Caco-2 (cell line): ENCODE measurements at regions not wholly inside any gene's neighbourhood (a gene's known extent, or its start where the extent isn't known, plus 50 kb on each side); places are given as distances from the start of the nearest gene placed in this dataset.

ENCODE experiments used
- BruUV-seq: library from RNA; stranded (reverse); fragments of 400-500 nt; replicated peaks from 2 replicates; lab custom pipeline; 2021; lab: Mats Ljungman, UMichigan
- CTCF ChIA-PET: fragments of 300-600 bp; sonication (Branson Sonifier 250); formaldehyde crosslinking; loops from one replicate; lab custom pipeline; 2022; ENCODE audit warnings: antibody characterized with exemption; lab: Charles Lee
- POLR2A ChIA-PET: fragments of 300-600 bp; sonication (Branson Sonifier 250); formaldehyde crosslinking; loops from one replicate; lab custom pipeline; 2022; ENCODE audit warnings: antibody characterized with exemption; lab: Charles Lee
- DNase-seq, 2 experiments: peaks; one replicate each; pipeline versions ENCODE4 v3.0.0 to v3.0.0-alpha.2; 2020 to 2022
- H3K27me3 ChIP-seq: replicated peaks from 2 replicates; pipeline ENCODE4 v1.6.0; 2011; ENCODE audit warnings: low read length; ENCODE audit not compliant: control insufficient read depth, insufficient read depth
- H3K36me3 ChIP-seq: 2 replicates; pipeline ENCODE4 v1.5.1; 2011; ENCODE audit warnings: low read length; ENCODE audit not compliant: control insufficient read depth, insufficient read depth
- H3K4me1 ChIP-seq: fragments of 250-450 bp; sonication (Bioruptor Pico); 2 replicates; pipeline ENCODE4 v1.5.1; 2020; ENCODE audit warnings: mild to moderate bottlenecking
- H3K4me3 ChIP-seq: 2 replicates; pipeline ENCODE4 v1.5.1; 2011; ENCODE audit warnings: low read depth, mild to moderate bottlenecking, control low read depth, low read length
- H3K9me3 ChIP-seq: fragments of 250-450 bp; sonication (Bioruptor Pico); 2 replicates; pipeline ENCODE4 v1.5.1; 2020; ENCODE audit warnings: mild to moderate bottlenecking, moderate library complexity
- H3K27ac Mint-ChIP-seq: one replicate; pipeline ENCODE4 v1.8.0; 2022; ENCODE audit warnings: mixed read lengths; ENCODE audit not compliant: unreplicated experiment
- H3K27me3 Mint-ChIP-seq: one replicate; pipeline ENCODE4 v1.8.0; 2022; ENCODE audit warnings: mixed read lengths; ENCODE audit not compliant: insufficient read depth, unreplicated experiment
- H3K36me3 Mint-ChIP-seq: one replicate; pipeline ENCODE4 v1.8.0; 2022; ENCODE audit warnings: mild to moderate bottlenecking, mixed read lengths; ENCODE audit not compliant: insufficient read depth, unreplicated experiment
- H3K4me1 Mint-ChIP-seq: one replicate; pipeline ENCODE4 v1.8.0; 2022; ENCODE audit warnings: low read depth, mixed read lengths; ENCODE audit not compliant: unreplicated experiment
- H3K4me3 Mint-ChIP-seq: one replicate; pipeline ENCODE4 v1.8.0; 2022; ENCODE audit warnings: mild to moderate bottlenecking, moderate library complexity, mixed read lengths; ENCODE audit not compliant: unreplicated experiment
- H3K9me3 Mint-ChIP-seq: one replicate; pipeline ENCODE4 v1.8.0; 2022; ENCODE audit warnings: mixed read lengths; ENCODE audit not compliant: unreplicated experiment
- CTCF ChIP-seq, 2 experiments: fragments of 200-600 bp in 1 of 2; IDR thresholded peaks; 1 replicate in 1 of 2; 2 replicates in 1 of 2; pipeline versions ENCODE4 v1.5.1 to v1.8.0; 2011 to 2022; ENCODE audit warnings: antibody characterized with exemption in 1 of 2, control low read depth in 1 of 2, inconsistent platforms in 1 of 2, low read depth in 1 of 2, low read length in 1 of 2, mild to moderate bottlenecking in 1 of 2, moderate library complexity in 1 of 2; ENCODE audit not compliant: insufficient read depth in 1 of 2, severe bottlenecking in 1 of 2, unreplicated experiment in 1 of 2
- intact Hi-C: fragments of 100-400 bp; cut with micrococcal nuclease; formaldehyde crosslinking; loops from one replicate; pipeline ENCODE4 v1.10.0; 2022; ENCODE audit not compliant: unreplicated experiment

- Histone ChIP-seq H3K36me3 (no peaks in the 10 kb centered on the region), H3K4me1 (no peaks in the 10 kb centered on the region), H3K27me3 (no peaks in the 10 kb centered on the region), H3K4me3 (no peak overlapping the region), H3K9me3 (no peaks in the 10 kb centered on the region)
- Mint-ChIP-seq H3K27me3 (no peaks in the 10 kb centered on the region), H3K9me3 (no peaks in the 10 kb centered on the region), H3K4me1 (no peaks in the 10 kb centered on the region), H3K27ac (no peak overlapping the region), H3K36me3 (no peaks in the 10 kb centered on the region), H3K4me3 (no peak overlapping the region)
- no peak for DNase-seq
- no peak for TF ChIP-seq CTCF (IDR thresholded peaks at IDR 0.05; ENCODE audit: insufficient read depth in 1 of 2, low read depth in 1 of 2, low read length in 1 of 2, severe bottlenecking in 1 of 2, unreplicated experiment in 1 of 2)
- BruUV-seq = no TSS peak
- intact Hi-C loops = no loop called here
- ChIA-PET CTCF (no interaction called here), POLR2A (no interaction called here)
These were observed 258.5 kb downstream of the OMA1 start for GRCh38 chr1:58287894-58288623.

- H3K27ac Mint-ChIP-seq = no peak overlapping the region
- no peak overlapping the region for H3K4me3 Mint-ChIP-seq
- POLR2A ChIA-PET = no interaction called here
- no peaks in the 10 kb centered on the region for H3K4me1 Mint-ChIP-seq
- no peak for TF ChIP-seq CTCF (IDR thresholded peaks at IDR 0.05; ENCODE audit: insufficient read depth in 1 of 2, low read depth in 1 of 2, low read length in 1 of 2, severe bottlenecking in 1 of 2, unreplicated experiment in 1 of 2)
- no peaks in the 10 kb centered on the region for H3K36me3 Mint-ChIP-seq
- H3K9me3 Mint-ChIP-seq = no peaks in the 10 kb centered on the region
- no peak for DNase-seq
- CTCF ChIA-PET = no interaction called here
- intact Hi-C loops = no loop called here
- Histone ChIP-seq H3K27me3 (no peaks in the 10 kb centered on the region), H3K4me3 (no peak overlapping the region), H3K4me1 (no peaks in the 10 kb centered on the region), H3K9me3 (no peaks in the 10 kb centered on the region), H3K36me3 (no peaks in the 10 kb centered on the region)
- no TSS peak for BruUV-seq
- H3K27me3 Mint-ChIP-seq = no peaks in the 10 kb centered on the region
These were observed 262.4 kb downstream of the OMA1 start for GRCh38 chr1:58284225-58284510.

- no peaks in the 10 kb centered on the region for H3K27me3 Mint-ChIP-seq
- H3K4me1 ChIP-seq = no peaks in the 10 kb centered on the region
- no peak for TF ChIP-seq CTCF (IDR thresholded peaks at IDR 0.05; ENCODE audit: insufficient read depth in 1 of 2, low read depth in 1 of 2, low read length in 1 of 2, severe bottlenecking in 1 of 2, unreplicated experiment in 1 of 2)
- no peak for DNase-seq
- no peak overlapping the region for H3K4me3 Mint-ChIP-seq
- H3K4me3 ChIP-seq = no peak overlapping the region
- POLR2A ChIA-PET = no interaction called here
- no peaks in the 10 kb centered on the region for H3K36me3 Mint-ChIP-seq
- H3K27ac Mint-ChIP-seq = no peak overlapping the region
- CTCF ChIA-PET = no interaction called here
- no peaks in the 10 kb centered on the region for H3K9me3 ChIP-seq
- H3K4me1 Mint-ChIP-seq = no peaks in the 10 kb centered on the region
- no peaks in the 10 kb centered on the region for H3K9me3 Mint-ChIP-seq
- no peaks in the 10 kb centered on the region for H3K27me3 ChIP-seq
- BruUV-seq = no TSS peak
- intact Hi-C loops = no loop called here
- no peaks in the 10 kb centered on the region for H3K36me3 ChIP-seq
These were observed 262.9 kb downstream of the OMA1 start for GRCh38 chr1:58283388-58284224.
